ENCODE measurements at regions not wholly inside any gene's neighbourhood (a gene's known extent, or its start where the extent isn't known, plus 50 kb on each side); places are given as distances from the start of the nearest gene placed in this dataset.
"Not testable (repeated sequence)": the region's sequence is repeated elsewhere in the genome, so short reads cannot be mapped to it uniquely, and the experiment has no call there.

DNA sequence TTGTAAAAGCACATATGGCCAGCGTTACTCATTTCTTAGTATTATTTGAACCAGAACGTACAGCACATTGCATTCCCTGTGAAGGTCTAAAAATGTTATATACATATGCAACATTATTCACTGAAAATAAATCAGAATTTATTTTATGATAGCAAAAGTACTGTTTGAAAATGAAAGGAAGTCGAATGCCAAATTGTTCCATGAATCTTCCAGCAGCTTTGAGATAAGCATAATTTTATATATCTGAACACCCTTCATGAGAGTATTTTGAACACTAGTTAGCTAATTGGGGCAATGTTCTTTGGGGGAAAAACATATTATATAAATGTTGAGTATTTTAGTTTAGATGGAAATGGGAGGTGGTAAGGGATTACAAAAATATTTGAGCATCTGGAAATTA, 300.7 kb upstream of the SYT1 start:
- Histone ChIP-seq H3K27me3 (ENCODE audit: control insufficient read depth, insufficient read depth, low read length) (no peaks in the 10 kb centered on the region), H3K36me3 (ENCODE audit: insufficient read depth, low read length) (no peaks in the 10 kb centered on the region), H3K4me2 (ENCODE audit: low read length) (no peak overlapping the region), H3K4me1 (ENCODE audit: control insufficient read depth, insufficient read depth, low read length) (peaks cover 11% of the 10 kb centered on the region), H3K9me3 (replicated peaks; ENCODE audit: low read length) (no peaks in the 10 kb centered on the region), H3K9ac (ENCODE audit: low read depth, low read length) (no peak overlapping the region), H3K4me3 (ENCODE audit: low read length) (no peak overlapping the region)

DNA sequence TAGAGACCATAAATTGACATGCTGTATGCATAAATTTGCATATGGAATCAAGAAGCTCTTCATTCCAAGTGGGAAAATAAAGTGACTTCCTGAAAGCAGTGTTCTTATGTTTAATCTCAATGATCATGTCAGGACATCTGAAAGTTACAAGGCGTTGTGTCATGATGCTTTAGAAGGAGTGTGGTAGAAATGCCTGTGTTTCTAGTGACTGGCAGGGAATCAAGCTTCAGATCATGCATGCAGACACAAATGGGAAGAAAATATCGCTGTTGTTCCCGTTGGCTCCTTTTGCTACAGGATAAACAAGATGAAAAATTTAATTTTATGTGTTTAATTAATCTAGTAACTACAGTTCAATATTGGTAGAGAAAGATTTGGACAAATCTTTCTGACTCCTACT, 298.1 kb upstream of the SYT1 start:
- H3K4me1 ChIP-seq (ENCODE audit: control insufficient read depth, insufficient read depth, low read length): peaks cover 15% of the 10 kb centered on the region
- H3K9me3 ChIP-seq (replicated peaks; ENCODE audit: low read length): no peaks in the 10 kb centered on the region
- H3K9ac ChIP-seq (ENCODE audit: low read depth, low read length): no peak overlapping the region
- no peaks in the 10 kb centered on the region for H3K27me3 ChIP-seq (ENCODE audit: control insufficient read depth, insufficient read depth, low read length)
- H3K4me2 ChIP-seq (ENCODE audit: low read length): no peak overlapping the region
- no peak overlapping the region for H3K4me3 ChIP-seq (ENCODE audit: low read length)
- no peaks in the 10 kb centered on the region for H3K36me3 ChIP-seq (ENCODE audit: insufficient read depth, low read length)

DNA sequence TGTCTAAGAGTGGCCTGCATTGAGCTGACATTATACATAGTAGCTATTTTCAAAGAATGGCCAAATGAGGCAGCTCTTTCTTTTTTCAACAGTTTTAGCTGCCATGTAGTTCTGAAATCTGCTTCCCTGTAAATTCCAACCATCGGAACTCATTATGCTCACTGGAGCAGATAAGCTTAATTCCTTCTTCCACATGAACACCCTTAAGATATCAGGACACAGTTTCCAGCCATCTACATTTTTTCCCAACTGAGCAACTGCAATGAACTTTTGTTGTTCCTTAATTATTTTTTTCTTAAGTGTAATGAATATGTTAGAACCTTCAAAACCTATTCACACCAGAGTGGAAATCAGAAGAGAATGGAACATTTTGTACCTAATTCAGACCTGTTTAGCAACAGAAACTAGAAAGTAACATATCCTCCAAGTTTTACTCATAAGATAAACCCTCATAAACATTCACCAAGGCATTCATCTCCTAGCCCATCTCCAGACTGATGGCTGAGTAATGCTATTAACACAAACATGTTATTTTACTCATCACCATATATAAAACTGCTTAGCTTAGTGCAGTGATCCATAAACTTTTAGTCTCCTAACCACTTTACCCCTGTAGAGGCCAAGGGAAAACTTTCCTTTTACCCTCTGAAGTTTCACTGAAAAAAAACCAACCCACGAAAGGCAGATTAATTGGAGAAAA, 296.1 kb upstream of the SYT1 start:
- H3K9me3 ChIP-seq (replicated peaks; ENCODE audit: low read length): no peaks in the 10 kb centered on the region
- peak overlapping the region; percentile 3 for H3K4me2 ChIP-seq (ENCODE audit: low read length)
- peaks cover 15% of the 10 kb centered on the region for H3K4me1 ChIP-seq (ENCODE audit: control insufficient read depth, insufficient read depth, low read length)
- no peaks in the 10 kb centered on the region for H3K27me3 ChIP-seq (ENCODE audit: control insufficient read depth, insufficient read depth, low read length)
- H3K4me3 ChIP-seq (ENCODE audit: low read length): no peak overlapping the region
- H3K36me3 ChIP-seq (ENCODE audit: insufficient read depth, low read length): no peaks in the 10 kb centered on the region
- no peak overlapping the region for H3K9ac ChIP-seq (ENCODE audit: low read depth, low read length)

DNA sequence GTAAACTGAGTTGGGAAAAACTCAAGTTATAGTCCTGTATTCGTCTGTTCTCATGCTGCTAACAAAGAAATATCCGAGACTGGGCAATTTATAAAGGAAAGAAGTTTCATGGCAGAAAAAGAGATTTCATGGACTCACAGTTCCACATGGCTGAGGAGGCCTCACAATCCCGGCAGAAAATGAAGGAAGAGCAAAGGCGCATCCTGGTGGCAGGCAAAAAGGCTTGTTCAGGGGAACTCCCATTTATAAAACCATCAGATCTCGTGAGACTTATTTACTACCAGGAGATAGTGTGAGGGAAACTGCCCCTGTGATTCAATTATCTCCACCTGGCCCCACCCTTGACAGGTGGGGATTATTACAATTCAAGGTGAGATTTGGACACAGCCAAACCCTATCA, 292.6 kb upstream of the SYT1 start:
- Histone ChIP-seq H3K9ac (ENCODE audit: low read depth, low read length) (no peak overlapping the region), H3K4me1 (ENCODE audit: control insufficient read depth, insufficient read depth, low read length) (peaks cover 15% of the 10 kb centered on the region), H3K36me3 (ENCODE audit: insufficient read depth, low read length) (no peaks in the 10 kb centered on the region), H3K9me3 (replicated peaks; ENCODE audit: low read length) (no peaks in the 10 kb centered on the region), H3K27me3 (ENCODE audit: control insufficient read depth, insufficient read depth, low read length) (no peaks in the 10 kb centered on the region), H3K4me3 (ENCODE audit: low read length) (no peak overlapping the region), H3K4me2 (ENCODE audit: low read length) (no peak overlapping the region)

DNA sequence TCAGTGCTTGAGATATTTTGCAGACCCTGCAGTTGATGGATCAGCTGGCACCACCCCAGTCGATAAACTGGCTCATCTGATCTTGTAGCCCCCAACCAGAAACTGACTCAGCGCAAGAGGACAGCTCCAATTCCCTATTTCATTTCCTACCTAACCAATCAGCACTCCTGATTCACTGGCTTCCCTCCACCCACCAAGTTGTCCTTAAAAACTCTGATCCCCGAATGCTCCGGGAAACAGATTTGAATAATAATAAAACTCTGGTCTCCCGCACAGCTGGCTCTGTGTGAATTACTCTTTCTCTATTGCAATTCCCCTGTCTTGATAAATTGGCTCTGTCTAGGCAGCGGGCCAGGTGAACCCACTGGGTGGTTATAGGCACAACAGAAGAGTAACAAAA, 289.4 kb upstream of the SYT1 start:
- not testable (repeated sequence) for H3K4me1 ChIP-seq (ENCODE audit: control insufficient read depth, insufficient read depth, low read length); H3K36me3 ChIP-seq (ENCODE audit: insufficient read depth, low read length); H3K4me2 ChIP-seq (ENCODE audit: low read length); H3K9ac ChIP-seq (ENCODE audit: low read depth, low read length); H3K27me3 ChIP-seq (ENCODE audit: control insufficient read depth, insufficient read depth, low read length); H3K4me3 ChIP-seq (ENCODE audit: low read length); H3K9me3 ChIP-seq (replicated peaks; ENCODE audit: low read length)

DNA sequence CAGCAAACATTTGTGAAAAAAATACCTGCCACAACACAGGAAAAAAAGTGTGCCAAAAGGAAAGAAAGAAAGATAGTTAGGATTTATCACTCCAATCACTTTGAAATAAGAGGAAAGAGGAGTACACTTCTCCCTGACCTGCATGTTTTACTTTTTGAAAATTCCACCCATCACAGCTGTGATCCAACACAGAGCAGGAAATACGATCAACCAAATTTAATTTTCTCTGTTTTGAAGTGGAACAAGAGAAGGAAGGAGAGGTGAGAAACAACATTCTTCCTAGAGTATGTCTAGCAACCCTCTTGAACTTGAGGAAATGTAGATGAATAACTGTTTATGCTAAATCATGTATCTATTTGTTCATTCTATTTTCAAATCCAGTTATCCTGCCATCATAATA, 284.7 kb upstream of the SYT1 start:
- Histone ChIP-seq H3K27me3 (ENCODE audit: control insufficient read depth, insufficient read depth, low read length) (no peaks in the 10 kb centered on the region), H3K9ac (ENCODE audit: low read depth, low read length) (no peak overlapping the region), H3K4me3 (ENCODE audit: low read length) (no peak overlapping the region), H3K4me2 (ENCODE audit: low read length) (no peak overlapping the region), H3K4me1 (ENCODE audit: control insufficient read depth, insufficient read depth, low read length) (no peaks in the 10 kb centered on the region), H3K9me3 (replicated peaks; ENCODE audit: low read length) (peaks cover 2% of the 10 kb centered on the region), H3K36me3 (ENCODE audit: insufficient read depth, low read length) (no peaks in the 10 kb centered on the region)

DNA sequence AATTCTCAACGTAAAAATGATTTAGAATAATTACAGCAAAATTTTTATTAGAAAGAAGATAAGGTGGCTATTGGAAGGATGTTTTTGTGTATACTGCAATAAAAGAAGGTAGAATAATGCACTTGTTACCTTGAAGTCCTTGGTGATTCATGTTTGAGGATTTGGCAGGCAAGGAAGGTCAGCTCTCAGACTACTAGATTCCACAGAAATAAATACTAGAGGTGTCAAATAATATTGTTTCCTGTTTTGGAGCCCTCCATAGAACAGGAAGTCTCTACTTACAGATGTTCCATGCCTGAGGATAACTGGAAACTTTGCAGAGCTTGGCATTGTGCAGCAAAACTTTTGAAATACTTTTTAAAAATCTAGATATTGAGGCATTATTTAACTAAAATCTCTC, 284.3 kb upstream of the SYT1 start:
- H3K4me1 ChIP-seq (ENCODE audit: control insufficient read depth, insufficient read depth, low read length): no peaks in the 10 kb centered on the region
- H3K4me2 ChIP-seq (ENCODE audit: low read length): no peak overlapping the region
- H3K4me3 ChIP-seq (ENCODE audit: low read length): no peak overlapping the region
- peaks cover 5% of the 10 kb centered on the region for H3K9me3 ChIP-seq (replicated peaks; ENCODE audit: low read length)
- H3K27me3 ChIP-seq (ENCODE audit: control insufficient read depth, insufficient read depth, low read length): no peaks in the 10 kb centered on the region
- H3K36me3 ChIP-seq (ENCODE audit: insufficient read depth, low read length): no peaks in the 10 kb centered on the region
- no peak overlapping the region for H3K9ac ChIP-seq (ENCODE audit: low read depth, low read length)

DNA sequence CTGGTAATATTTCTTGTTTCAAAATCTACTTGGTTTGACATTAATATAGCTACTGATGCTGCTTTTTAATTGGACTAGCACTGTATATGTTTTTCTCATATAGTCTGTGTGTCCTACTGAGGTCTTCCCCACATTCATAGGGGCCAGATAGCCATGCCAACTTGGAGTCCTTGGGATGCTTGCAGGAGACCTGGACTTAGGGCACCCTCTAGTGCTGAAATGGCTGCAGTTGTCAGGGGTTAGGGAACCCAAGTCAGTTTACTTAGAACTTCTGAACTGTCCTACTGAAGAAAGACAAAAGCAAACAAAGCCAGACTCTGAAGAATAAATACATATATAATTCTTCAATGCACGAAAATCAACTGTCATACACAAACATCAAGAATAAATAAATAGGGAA, 279.9 kb upstream of the SYT1 start:
- Histone ChIP-seq H3K9ac (ENCODE audit: low read depth, low read length) (no peak overlapping the region), H3K36me3 (ENCODE audit: insufficient read depth, low read length) (no peaks in the 10 kb centered on the region), H3K9me3 (replicated peaks; ENCODE audit: low read length) (peaks cover 5% of the 10 kb centered on the region), H3K4me1 (ENCODE audit: control insufficient read depth, insufficient read depth, low read length) (no peaks in the 10 kb centered on the region), H3K27me3 (ENCODE audit: control insufficient read depth, insufficient read depth, low read length) (no peaks in the 10 kb centered on the region), H3K4me2 (ENCODE audit: low read length) (no peak overlapping the region), H3K4me3 (ENCODE audit: low read length) (no peak overlapping the region)

DNA sequence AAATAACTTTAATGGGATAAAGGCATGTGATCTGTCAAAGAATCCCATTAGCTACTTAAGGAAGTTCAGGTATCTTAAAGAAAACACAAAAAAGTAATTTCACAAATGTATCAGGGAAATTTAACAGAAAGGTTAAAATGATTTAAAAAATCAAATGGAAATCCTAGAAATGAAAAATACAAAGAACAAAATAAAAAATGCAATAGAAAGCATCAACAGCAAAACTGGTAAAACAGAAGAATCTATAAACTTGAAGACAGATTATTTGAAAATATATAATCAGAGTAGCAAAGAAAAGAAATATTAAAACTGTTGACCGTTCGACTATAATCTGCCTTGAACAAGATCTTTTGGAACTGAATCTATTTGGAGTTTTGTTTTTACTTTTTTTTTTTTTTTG, 279.4 kb upstream of the SYT1 start:
- Histone ChIP-seq H3K9ac (ENCODE audit: low read depth, low read length) (no peak overlapping the region), H3K9me3 (replicated peaks; ENCODE audit: low read length) (peaks cover 5% of the 10 kb centered on the region), H3K36me3 (ENCODE audit: insufficient read depth, low read length) (no peaks in the 10 kb centered on the region), H3K4me1 (ENCODE audit: control insufficient read depth, insufficient read depth, low read length) (no peaks in the 10 kb centered on the region), H3K27me3 (ENCODE audit: control insufficient read depth, insufficient read depth, low read length) (no peaks in the 10 kb centered on the region), H3K4me2 (ENCODE audit: low read length) (no peak overlapping the region), H3K4me3 (ENCODE audit: low read length) (no peak overlapping the region)

DNA sequence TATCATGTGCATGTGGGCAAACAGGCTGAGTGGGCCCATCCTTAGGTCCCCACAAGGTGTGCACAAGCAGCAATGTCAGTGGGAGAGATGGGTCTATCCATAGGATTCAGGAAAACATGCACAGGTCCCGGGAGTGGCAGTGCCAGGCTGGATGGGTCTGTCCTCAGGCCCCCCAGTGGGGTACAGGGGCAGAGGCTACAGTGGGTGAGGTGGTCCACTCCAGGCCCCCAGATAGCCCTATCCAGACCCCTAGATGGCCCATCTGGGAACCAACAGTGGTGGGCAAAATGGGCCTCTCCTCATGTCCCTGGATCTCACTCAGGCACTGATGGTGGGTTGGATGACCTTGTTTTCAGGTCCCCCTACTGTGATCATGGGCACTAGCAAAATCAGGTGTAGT, 277.8 kb upstream of the SYT1 start:
- peaks cover 5% of the 10 kb centered on the region for H3K9me3 ChIP-seq (replicated peaks; ENCODE audit: low read length)
- no peak overlapping the region for H3K9ac ChIP-seq (ENCODE audit: low read depth, low read length)
- no peaks in the 10 kb centered on the region for H3K4me1 ChIP-seq (ENCODE audit: control insufficient read depth, insufficient read depth, low read length)
- no peaks in the 10 kb centered on the region for H3K27me3 ChIP-seq (ENCODE audit: control insufficient read depth, insufficient read depth, low read length)
- no peak overlapping the region for H3K4me3 ChIP-seq (ENCODE audit: low read length)
- no peaks in the 10 kb centered on the region for H3K36me3 ChIP-seq (ENCODE audit: insufficient read depth, low read length)
- H3K4me2 ChIP-seq (ENCODE audit: low read length): no peak overlapping the region

DNA sequence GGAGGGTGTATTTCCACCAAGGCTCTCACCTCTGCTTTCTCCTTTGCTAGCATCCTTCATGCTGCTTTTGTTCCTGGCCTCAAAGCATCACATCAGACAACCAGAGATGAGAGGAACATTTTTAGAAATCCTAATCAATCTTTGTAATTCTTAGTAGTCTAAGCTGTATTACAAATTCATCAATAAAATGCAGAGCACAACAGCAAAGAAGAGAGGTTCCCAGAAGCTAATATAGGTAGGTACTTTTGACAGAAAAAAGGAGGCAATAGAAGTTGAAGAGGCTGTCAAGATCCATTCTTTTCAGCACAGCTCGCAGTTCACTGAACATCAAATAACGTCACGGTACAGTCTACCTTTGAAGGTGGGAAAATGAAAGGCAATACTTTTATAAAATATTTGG, 265.2 kb upstream of the SYT1 start:
- H3K9ac ChIP-seq (ENCODE audit: low read depth, low read length): no peak overlapping the region
- no peak overlapping the region for H3K4me3 ChIP-seq (ENCODE audit: low read length)
- H3K9me3 ChIP-seq (replicated peaks; ENCODE audit: low read length): no peaks in the 10 kb centered on the region
- no peaks in the 10 kb centered on the region for H3K27me3 ChIP-seq (ENCODE audit: control insufficient read depth, insufficient read depth, low read length)
- H3K4me1 ChIP-seq (ENCODE audit: control insufficient read depth, insufficient read depth, low read length): no peaks in the 10 kb centered on the region
- no peaks in the 10 kb centered on the region for H3K36me3 ChIP-seq (ENCODE audit: insufficient read depth, low read length)
- H3K4me2 ChIP-seq (ENCODE audit: low read length): no peak overlapping the region

DNA sequence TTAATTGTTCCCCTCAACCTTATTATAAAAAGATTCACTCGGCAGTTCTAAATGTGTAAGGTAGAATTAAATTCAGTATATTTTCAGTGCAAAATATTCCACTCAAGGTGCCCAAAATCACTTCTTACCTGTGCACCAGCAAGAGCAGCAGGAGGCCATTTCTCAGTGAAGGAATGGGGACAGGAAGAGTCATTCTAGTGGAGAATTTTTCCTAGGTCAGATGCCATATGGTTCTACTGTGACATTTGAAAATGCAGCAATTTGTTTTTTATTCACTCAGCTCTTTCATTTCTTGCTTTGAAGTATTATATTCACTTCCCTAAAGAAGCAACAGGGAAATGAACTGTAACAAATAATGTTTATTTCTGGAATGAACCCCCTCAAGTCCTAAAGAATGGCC, 264.0 kb upstream of the SYT1 start:
- H3K4me1 ChIP-seq (ENCODE audit: control insufficient read depth, insufficient read depth, low read length): no peaks in the 10 kb centered on the region
- no peaks in the 10 kb centered on the region for H3K36me3 ChIP-seq (ENCODE audit: insufficient read depth, low read length)
- no peak overlapping the region for H3K9ac ChIP-seq (ENCODE audit: low read depth, low read length)
- H3K4me3 ChIP-seq (ENCODE audit: low read length): no peak overlapping the region
- H3K9me3 ChIP-seq (replicated peaks; ENCODE audit: low read length): no peaks in the 10 kb centered on the region
- H3K27me3 ChIP-seq (ENCODE audit: control insufficient read depth, insufficient read depth, low read length): no peaks in the 10 kb centered on the region
- H3K4me2 ChIP-seq (ENCODE audit: low read length): no peak overlapping the region

Measured in skeletal muscle satellite cell (primary cell).